ENCODE measurements at regions not wholly inside any gene's neighbourhood (a gene's known extent, or its start where the extent isn't known, plus 50 kb on each side); places are given as distances from the start of the nearest gene placed in this dataset.

- TF ChIP-seq POLR2A (IDR thresholded peaks at IDR 0.05) (no peak), POLR2AphosphoS5 (IDR thresholded peaks at IDR 0.05) (no peak), CTCF (IDR thresholded peaks at IDR 0.05) (no peak)
- H3K9me3 ChIP-seq: no peaks in the 10 kb centered on the region
- H3K27ac ChIP-seq: no peak overlapping the region
- H3K27me3 ChIP-seq: no peaks in the 10 kb centered on the region
- intact Hi-C loops (cut with DNase I; ENCODE audit: low total_unique reads): no loop called here
- DNase-seq (ENCODE audit: low spot score in 2 of 2): no peak
- no peaks in the 10 kb centered on the region for H3K4me1 ChIP-seq
- H3K4me3 ChIP-seq: no peak overlapping the region
- no peaks in the 10 kb centered on the region for H3K36me3 ChIP-seq
Measured at GRCh38 chr2:221077251-221077650, 494.9 kb downstream of the EPHA4 start.

GRCh38 chr2:221077799-221078198, 494.3 kb downstream of the EPHA4 start:
- Histone ChIP-seq H3K27me3 (no peaks in the 10 kb centered on the region), H3K36me3 (no peaks in the 10 kb centered on the region), H3K27ac (no peak overlapping the region), H3K4me3 (no peak overlapping the region), H3K4me1 (no peaks in the 10 kb centered on the region), H3K9me3 (no peaks in the 10 kb centered on the region)
- no peak for DNase-seq (ENCODE audit: low spot score in 2 of 2)
- TF ChIP-seq CTCF (IDR thresholded peaks at IDR 0.05) (no peak), POLR2AphosphoS5 (IDR thresholded peaks at IDR 0.05) (no peak), POLR2A (IDR thresholded peaks at IDR 0.05) (no peak)
- intact Hi-C loops (cut with DNase I; ENCODE audit: low total_unique reads): no loop called here

- H3K4me3 ChIP-seq: no peak overlapping the region
- no peak for DNase-seq (ENCODE audit: low spot score in 2 of 2)
- H3K4me1 ChIP-seq: no peaks in the 10 kb centered on the region
- intact Hi-C loops (cut with DNase I; ENCODE audit: low total_unique reads): no loop called here
- no peaks in the 10 kb centered on the region for H3K27me3 ChIP-seq
- H3K27ac ChIP-seq: no peak overlapping the region
- H3K36me3 ChIP-seq: no peaks in the 10 kb centered on the region
- H3K9me3 ChIP-seq: no peaks in the 10 kb centered on the region
- no peak for TF ChIP-seq CTCF (IDR thresholded peaks at IDR 0.05)
- TF ChIP-seq POLR2A (IDR thresholded peaks at IDR 0.05): no peak
- TF ChIP-seq POLR2AphosphoS5 (IDR thresholded peaks at IDR 0.05): no peak
Measured at GRCh38 chr2:221085341-221085900, 486.7 kb downstream of the EPHA4 start.

GRCh38 chr2:221085936-221086335, 486.2 kb downstream of the EPHA4 start:
- Histone ChIP-seq H3K27me3 (no peaks in the 10 kb centered on the region), H3K36me3 (no peaks in the 10 kb centered on the region), H3K4me3 (no peak overlapping the region), H3K9me3 (no peaks in the 10 kb centered on the region), H3K4me1 (no peaks in the 10 kb centered on the region), H3K27ac (no peak overlapping the region)
- intact Hi-C loops (cut with DNase I; ENCODE audit: low total_unique reads): no loop called here
- TF ChIP-seq POLR2A (IDR thresholded peaks at IDR 0.05) (no peak), POLR2AphosphoS5 (IDR thresholded peaks at IDR 0.05) (no peak), CTCF (IDR thresholded peaks at IDR 0.05) (no peak)
- no peak for DNase-seq (ENCODE audit: low spot score in 2 of 2)

- Histone ChIP-seq H3K36me3 (no peaks in the 10 kb centered on the region), H3K4me3 (no peak overlapping the region), H3K4me1 (no peaks in the 10 kb centered on the region), H3K27me3 (no peaks in the 10 kb centered on the region), H3K9me3 (no peaks in the 10 kb centered on the region), H3K27ac (no peak overlapping the region)
- intact Hi-C loops (cut with DNase I; ENCODE audit: low total_unique reads): no loop called here
- TF ChIP-seq CTCF (IDR thresholded peaks at IDR 0.05) (no peak), POLR2AphosphoS5 (IDR thresholded peaks at IDR 0.05) (no peak), POLR2A (IDR thresholded peaks at IDR 0.05) (no peak)
- DNase-seq (ENCODE audit: low spot score in 2 of 2): no peak
Measured at GRCh38 chr2:221087779-221088178, 484.3 kb downstream of the EPHA4 start.

Measured in breast epithelium (tissue), 4 donors.